ENCODE measurements at regions not wholly inside any gene's neighbourhood (a gene's known extent, or its start where the extent isn't known, plus 50 kb on each side); places are given as distances from the start of the nearest gene placed in this dataset.

- TF ChIP-seq CTCF (IDR thresholded peaks at IDR 0.05; ENCODE audit: low read depth, low read length) = no peak
- TF ChIP-seq EZH2phosphoT487 (IDR thresholded peaks at IDR 0.05; ENCODE audit: low read depth) = no peak
Measured at GRCh38 chr13:85427416-85427815, 371.8 kb downstream of the SLITRK6 start.
